ENCODE measurements at regions not wholly inside any gene's neighbourhood (a gene's known extent, or its start where the extent isn't known, plus 50 kb on each side); places are given as distances from the start of the nearest gene placed in this dataset.
A peak's percentile ranks its signal among the peaks of the same experiment; 100 is the strongest.

DNA sequence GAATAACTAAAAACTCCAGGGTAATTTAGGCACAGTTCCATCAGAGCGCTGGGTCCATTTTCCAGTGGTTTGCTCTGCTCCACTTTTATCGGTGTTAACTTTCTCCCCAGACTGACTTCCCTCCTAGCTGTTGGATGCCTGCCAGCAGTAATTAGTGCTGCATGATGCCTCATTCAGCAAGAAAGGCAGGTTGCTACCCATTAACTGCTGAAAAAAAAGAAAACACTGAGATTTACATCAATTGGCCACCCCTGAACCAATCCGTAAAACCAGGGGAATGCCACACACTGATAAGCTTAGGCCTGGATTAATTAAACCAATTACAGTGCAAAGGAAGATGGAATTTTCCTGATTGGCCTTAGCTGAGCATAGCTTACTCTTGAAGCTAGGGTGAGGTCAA is 182.4 kb upstream of the CXXC4 start:
- DNase-seq (ENCODE audit: low spot score), result no peak

DNA sequence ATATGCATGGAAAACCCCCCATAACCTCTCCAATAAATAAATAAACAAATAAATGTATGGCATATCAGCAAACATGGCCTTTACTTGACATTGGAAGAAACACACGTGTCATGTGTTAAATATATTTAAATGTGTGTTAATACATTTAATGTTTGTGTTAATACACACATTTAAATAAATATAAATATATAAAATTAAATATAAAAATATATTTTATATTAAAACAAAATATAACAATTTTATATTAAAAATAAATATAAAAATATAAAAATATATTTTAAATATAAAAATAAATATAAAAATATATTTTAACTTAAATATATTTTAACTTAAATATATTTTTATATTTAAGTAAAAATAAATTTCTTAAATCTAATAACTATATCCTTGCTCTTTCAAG is 187.6 kb upstream of the CXXC4 start:
- DNase-seq (ENCODE audit: low spot score), result no peak

DNA sequence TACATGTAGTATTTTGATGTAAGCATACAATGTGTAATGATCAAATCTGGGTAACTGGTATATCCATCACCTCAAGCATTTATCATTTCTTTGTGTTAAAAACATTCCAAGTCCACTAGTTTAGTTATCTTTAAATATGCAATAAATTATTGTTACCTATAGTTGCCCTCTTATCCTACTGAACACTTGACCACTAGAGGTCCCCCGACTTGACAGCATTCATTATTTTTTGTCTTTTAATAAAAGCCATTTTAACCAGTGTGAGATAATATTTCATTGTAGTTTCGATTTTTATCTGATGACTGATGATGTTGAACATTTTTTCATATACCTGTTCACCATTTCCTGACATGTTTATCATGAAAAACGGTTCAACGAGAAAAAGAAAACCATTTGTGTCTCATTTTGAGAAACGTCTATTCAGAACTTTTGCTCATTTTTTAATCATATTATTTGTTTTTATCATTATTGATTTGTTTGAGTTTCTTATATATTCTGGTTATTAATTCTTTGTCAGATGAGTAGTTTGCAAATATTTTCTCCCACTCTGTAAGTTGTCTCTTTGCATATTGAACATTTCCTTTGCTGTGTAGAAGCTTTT is 199.0 kb upstream of the CXXC4 start:
- DNase-seq (ENCODE audit: low spot score), result peak; percentile 49

DNA sequence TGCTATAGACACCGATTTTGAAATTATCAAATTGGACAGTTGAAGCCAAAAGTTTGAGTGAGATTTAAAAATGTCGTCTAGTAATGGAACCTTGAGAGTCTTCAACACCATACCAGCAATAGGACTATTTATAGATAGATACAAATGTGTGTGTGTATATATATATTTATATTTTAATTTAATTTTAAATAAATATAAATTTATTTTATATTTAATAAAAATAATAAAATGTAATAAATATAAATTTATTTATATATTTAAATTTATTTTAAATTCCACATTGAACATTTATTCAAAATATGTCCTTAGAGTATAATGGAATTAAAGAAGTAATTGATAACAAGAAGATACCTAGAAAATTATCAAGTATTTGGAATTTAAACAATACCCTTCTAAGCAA is 221.9 kb upstream of the CXXC4 start:
- no peak for DNase-seq (ENCODE audit: low spot score)

DNA sequence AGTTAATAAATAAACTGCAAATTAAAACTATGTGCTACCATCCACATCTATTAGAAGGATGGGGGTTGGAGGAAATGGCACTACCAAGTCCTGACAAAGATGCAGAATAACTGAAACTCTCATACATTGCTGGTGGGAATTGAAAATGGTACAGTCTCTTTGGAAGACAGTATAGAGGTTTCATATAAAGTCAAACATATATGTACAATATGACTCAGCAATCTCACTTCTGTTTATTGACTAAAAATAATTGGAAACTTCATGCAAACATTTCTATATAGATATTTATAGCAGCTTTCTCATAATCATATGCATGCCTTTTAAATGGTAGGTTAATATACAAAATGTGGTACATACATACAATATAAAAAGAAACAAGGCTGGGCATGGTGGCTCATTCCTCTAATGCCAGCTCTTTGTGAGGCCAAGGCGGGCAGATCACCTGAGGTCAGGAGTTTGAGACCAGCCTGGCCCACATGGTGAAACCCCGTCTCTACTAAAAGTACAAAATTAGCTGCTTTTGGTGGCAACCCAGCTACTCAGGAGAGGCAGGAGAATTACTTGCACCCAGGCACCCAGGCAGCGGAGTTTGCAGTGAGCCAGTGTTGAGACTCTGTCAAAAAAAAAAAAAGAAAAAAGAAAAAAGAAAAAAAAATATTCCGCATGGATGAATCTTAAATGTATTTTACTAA is 225.0 kb upstream of the CXXC4 start:
- DNase-seq (ENCODE audit: low spot score), result no peak

DNA sequence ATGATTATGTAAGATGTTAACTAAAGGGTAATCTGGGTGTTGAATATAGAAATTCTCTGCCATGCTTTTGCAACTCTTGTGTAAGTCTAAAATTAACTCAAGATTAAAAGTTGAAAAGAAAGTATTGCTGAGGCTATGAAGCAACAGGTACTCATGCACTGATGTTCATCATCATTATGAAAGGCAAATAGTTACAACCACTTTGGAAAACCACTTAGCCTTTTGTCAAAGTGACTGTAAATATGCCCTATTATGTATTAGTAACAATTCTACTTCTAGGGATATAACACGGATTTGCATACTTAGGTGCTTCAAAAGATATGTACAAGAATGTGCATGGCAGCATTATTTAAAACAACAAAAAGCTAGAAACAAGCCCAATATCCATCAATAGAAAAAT is 227.8 kb upstream of the CXXC4 start:
- no peak for DNase-seq (ENCODE audit: low spot score)

DNA sequence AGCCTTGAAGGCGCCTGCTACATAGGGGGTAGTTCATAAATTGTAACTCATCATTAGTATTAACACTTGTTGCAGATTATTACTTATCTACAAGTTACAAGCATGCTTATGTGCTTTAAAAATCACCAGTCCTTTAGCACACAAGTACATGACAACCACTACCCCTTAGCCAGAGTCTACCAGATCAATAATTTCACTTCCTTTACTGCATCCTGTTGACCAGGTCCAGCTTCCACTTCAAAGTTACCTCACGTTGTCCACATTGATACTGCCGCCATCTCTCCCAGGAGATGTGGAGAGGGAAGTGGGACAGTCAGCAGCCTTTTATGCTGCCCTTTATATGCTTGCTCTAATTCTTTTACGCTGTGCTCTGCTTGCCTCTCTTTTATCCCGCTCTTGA is 231.3 kb upstream of the CXXC4 start:
- no peak for DNase-seq (ENCODE audit: low spot score)

DNA sequence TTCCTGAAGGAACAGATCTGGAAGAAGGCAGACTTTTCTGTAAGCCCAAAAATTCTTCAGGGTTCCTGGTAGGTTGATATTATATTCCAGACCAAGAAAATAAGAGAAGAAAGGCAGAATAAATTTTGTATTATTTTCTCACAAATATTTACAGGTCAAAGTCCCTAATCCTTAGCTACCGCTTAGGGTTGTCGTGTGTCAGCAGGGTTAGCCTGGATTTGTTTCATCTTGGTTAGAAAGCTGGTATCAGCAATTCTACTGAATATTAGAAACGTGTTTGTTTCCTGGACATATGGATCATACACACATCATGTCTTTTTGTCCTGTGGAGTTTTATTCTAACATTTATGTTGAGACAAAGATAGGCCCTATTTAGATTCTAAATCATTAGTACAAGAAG is 232.9 kb upstream of the CXXC4 start:
- DNase-seq (ENCODE audit: low spot score), result no peak

DNA sequence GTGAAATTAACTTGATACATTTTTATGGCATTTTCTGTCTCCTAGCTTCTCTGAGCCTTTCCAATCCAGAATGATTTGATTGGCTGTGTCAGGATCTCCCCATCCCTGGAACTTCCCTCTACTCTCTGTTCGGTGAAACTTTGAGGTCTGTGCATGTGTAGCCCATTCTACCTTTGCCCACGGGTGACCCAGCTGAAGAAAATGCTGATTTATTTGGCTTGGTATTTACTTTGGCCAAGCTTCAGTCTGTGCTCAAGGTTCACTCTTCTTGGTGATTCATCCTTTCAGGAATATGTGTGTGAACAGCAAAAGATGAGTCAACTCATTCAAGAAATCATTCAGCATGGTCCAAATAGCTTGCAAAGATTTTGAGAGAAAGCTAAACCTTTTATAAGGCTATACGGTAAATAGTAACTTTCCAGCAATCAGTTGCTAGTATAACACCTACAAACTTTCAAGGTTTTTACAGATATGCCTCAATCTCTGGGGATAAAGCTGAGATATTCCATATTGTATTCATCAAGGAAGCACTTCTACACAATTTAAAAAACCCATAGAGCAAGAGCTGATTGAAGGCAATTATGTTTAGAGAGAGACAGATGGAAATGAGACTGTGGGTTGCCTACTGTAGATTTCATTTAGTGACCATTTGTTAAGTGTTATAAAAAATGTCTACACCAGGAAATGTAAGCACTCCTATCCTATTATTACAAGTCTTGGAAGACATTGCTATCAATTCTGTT is 233.9 kb upstream of the CXXC4 start:
- peak; percentile 75 for DNase-seq (ENCODE audit: low spot score)

DNA sequence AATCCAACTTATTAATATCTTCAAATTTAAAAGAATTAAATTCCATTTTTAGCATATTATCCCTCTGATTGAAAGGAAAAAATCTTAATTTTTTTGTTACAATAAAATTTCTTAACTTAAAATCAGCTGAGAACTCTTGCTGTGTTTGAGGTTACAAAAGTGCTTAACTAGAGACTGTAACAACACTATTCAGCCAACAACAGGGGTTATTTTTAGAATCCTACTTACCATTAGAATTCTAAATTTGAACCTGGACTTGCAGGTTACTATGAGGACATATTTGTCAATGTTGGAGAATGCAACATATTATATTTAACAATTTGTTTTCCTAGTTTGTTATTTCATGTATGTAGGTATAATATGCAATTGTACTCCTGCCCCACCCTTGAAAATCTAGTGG is 238.1 kb upstream of the CXXC4 start:
- DNase-seq (ENCODE audit: low spot score), result no peak

DNA sequence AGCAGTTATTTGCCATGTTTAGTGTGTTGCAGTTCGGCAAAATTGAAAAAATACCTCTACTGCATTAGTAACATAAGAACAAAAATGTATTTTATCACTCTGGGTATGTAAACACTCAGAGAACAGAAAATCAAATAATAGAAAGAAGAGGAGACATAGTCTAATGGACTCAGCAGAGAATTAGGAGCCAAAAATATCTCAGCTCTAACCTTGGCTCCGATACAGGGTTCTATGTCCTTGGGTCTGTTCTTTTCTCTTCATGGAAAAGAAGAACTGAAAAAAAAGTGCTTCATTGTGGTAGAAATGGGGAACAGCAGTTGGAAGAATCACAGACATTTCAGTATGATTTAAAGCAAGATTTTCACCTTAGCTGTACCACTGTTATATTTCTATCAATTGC is 240.5 kb upstream of the CXXC4 start:
- no peak for DNase-seq (ENCODE audit: low spot score)

DNA sequence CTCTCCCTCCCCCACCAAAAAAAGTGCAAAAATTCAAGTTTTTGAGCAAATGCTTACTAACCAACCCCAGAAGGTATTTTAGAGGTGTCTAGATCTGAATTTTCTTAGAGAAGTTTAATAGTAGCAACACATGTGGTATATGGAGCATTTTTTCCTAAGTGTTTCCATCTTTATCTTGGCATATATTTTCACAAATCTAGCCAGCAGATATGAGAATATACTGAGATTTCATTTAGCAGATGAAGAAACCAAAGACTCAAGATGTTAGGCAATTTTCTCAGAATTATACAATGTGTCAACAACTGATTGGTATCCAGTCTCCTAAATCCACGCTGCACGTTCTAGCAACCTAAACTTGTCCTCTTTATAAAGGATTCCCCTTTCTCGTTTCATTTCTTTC is 245.5 kb upstream of the CXXC4 start:
- DNase-seq (ENCODE audit: low spot score), result no peak

DNA sequence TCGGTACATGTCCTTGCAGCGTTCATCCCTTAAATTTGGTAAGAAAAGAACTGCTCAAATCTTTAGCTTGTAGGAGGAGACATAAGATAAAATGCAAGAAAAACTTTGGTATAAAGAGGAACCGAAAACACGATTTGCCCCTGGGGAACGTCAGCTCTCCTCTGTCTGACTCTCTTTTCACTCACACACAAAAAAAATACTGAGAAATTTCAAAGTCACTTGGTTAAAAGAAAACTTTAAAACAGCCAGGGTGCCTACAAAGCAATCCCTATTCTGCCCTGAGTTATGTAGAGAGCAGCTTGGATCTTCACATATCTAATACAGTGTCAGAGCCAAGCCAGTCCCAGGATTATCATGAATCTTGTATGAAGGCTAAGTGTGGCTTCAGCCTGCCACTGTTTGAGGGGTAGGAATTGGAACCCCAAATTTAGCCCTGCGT is 248.5 kb upstream of the CXXC4 start:
- no peak for DNase-seq (ENCODE audit: low spot score)

DNA sequence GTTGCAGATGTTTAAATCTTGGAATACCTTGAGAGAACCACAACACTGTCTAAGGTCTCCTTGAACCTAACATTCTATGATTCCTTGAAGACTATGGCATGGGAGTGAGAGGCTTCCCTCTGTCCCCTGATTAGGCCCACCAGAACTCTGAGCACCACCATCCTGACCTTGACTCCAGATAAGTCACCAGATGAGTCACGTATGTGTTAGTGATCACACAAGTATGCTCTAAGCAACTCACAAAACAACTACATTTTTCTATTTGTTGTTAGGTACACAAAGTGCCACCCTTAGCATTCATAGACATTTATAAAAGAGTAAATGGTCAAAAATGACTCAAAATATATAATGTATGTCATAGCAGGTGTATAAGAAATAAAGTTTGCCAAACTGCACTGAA is 252.9 kb upstream of the CXXC4 start:
- DNase-seq (ENCODE audit: low spot score), result peak; percentile 44

DNA sequence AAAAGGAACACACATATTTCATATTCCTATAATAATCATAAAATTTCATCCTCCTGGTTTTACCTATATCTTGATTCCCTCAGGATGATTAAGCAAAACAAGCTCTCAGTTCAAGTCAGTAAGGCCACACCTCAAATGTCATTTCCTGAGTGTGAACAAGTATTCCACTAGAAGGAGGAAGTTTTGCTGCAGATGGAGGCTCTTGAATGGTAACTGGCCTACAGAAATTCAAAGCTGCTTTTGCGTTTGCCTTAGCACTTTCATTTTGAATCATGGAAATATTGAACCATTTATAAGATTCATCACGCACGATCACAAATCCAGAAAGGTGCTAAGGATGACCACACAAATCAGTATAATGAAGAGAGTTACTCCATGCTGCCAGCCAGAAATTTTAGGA is 254.4 kb upstream of the CXXC4 start:
- DNase-seq (ENCODE audit: low spot score), result no peak

DNA sequence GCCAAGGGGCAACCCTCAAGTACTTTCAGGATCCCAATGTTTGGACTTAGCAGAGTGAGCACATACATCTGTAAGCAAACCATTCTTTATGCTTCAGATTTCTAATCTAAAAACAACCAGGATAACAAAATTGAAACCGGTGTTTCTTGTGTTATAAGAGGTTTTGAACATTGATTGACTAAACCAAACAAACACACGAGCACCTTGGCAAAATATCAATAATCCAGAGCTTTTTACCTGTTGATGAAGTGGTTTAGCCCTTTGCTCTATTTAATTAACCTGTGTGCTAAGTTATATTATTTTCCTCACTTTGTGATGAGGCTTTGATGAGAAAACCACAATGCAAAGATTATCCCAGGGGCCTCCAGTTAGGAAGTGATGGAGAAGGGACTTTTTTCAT is 255.3 kb upstream of the CXXC4 start:
- DNase-seq (ENCODE audit: low spot score), result no peak

DNA sequence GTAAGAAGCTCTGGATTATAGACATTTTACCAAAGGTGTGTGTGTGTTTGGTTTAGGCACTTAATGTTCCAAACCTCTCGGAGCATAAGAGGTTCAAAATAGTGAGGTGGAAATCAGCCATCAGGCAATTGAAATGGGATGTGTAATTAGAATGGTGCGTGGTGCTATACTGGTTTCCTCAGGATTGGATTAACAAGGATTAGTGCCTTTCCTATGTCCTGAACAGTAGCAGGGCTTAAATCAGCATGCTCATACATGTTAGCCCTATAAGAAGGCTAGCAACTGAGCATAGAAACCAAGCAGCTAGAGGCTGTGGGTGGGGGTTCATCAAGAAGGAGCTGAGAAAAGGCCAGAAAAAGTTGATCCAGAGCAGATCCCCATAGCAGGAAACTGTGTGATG is 256.8 kb upstream of the CXXC4 start:
- no peak for DNase-seq (ENCODE audit: low spot score)

DNA sequence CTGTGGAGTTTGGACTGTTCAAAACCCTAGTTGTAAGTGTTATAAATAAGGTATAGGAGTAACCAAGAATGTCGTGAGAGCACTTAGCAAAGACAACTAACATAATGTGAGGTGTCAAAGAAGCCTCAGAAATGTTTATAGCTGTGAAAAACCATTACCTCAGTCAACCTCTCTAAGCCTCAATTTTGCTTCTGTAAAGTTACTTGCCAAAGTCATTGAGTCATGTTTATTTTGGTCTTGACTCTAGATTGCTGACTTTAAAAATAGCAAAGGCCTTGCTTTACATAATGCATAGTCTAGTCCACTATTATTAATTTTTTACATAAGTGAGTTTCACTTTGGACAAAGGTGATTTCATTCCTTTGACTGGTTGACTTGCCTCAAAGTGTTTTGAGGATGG is 257.6 kb upstream of the CXXC4 start:
- DNase-seq (ENCODE audit: low spot score), result no peak

DNA sequence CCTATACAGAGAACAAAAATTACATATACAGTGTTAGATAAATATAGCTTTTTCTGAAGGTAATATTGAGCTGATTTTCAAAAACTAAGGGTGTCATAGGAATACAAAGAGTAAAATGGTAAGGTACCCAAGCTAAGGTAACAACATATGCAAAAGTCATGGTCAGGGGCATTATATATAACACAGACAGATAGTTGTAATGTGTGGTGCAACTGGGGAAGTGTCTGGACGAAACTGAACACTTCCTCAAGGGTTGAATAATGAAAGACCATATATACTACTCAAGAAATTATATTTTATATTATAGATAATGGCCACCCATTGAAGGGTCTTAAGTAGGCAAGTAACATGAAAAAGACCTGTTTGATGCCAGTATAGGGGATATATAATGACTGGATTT is 262.1 kb upstream of the CXXC4 start:
- no peak for DNase-seq (ENCODE audit: low spot score)

DNA sequence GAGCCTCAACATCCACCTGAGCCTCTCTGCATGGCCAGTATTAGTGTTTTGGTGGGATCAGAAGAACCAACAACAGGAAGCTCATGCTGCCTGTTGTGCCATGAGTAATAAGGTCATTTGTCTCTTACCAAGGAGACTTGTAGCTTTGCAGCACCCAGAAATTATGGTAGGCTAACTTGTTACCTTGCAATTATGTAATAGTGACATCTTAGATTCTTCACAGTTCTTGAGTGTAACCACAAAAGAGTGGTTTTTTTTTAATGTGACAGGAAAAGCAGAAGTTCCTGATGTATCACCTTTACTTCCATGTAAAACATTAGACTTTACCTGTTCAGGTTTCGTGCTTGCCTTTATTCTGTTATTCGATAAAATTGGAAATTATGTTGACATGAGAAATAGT is 263.9 kb upstream of the CXXC4 start:
- no peak for DNase-seq (ENCODE audit: low spot score)

DNA sequence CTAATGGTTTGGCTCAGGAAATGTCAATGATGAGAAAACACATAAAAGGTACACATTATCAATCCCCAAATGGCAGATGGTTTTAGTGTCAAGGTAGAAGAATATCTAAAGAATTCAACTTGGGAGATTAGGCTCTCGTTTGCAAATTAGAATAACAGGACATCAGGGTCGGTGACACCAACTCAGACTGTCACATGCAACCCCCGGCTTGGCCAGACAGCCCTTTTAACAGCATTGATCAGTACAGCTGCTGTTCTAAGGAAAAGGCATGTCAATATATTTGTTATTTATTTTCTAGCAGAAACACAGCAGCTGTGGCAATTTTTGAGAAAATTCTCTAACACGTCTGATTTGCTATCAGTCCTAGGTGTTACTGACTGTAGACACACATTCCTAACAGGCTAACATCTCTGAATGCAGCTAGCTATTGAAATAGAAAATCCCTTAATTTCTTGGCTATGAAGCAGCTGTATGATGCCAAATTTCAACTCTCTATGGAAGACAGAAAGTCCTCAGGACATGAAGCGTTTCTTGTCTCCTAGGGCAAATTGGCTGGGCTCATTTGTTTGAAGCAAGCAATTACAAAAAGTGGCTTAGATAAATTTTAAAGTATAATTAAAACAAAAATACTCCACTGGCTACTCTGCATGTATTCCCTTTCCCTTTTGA is 269.0 kb upstream of the CXXC4 start:
- no peak for DNase-seq (ENCODE audit: low spot score)

DNA sequence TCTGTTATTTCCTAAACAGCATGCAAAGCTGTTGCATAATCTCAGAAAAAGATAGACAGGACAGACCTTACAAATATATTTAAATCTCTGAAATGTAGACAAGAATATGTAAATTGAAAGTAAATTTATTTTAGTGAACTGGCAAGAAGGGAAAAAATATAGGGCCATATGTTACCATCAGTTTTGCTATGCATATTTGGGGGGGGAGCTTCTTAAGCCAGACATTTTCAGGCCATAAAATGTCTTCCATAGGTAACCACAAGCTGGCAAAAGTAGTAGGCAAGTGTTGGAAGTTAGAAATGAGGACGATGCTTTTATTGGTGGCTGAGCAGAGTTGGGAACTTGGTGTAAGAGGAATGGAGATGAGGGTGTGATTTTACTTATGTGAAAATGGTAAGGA is 272.0 kb upstream of the CXXC4 start:
- no peak for DNase-seq (ENCODE audit: low spot score)

DNA sequence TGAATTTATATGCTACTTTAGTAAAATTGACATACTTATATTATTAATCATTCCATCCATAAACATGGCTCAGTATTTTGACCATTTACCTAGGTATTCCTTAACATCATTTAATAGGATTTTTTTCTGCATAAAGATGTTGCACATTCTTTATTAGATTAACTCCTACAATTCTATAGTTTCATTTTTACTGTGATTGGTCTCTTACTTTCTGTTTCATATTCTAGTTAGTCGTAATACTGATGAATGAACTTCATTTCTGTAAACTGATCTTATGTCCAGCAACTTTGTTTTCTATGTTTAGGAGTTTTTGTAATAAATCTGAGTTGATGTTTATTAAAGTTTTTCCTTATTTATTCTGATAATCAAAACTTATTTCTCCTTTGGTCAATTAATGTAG is 278.2 kb upstream of the CXXC4 start:
- DNase-seq (ENCODE audit: low spot score), result no peak
